WTC11 (cell line): ENCODE measurements at regions not wholly inside any gene's neighbourhood (a gene's known extent, or its start where the extent isn't known, plus 50 kb on each side); places are given as distances from the start of the nearest gene placed in this dataset.

ENCODE experiments used
- ATAC-seq: fragments of 200-7000 bp; cut with Tn5 transposase; 2 replicates; pipeline ENCODE4 v1.10.0; 2021; ENCODE audit warnings: mild to moderate bottlenecking, moderate library complexity
- CTCF ChIA-PET: fragments of 300-600 bp; sonication (Branson Sonifier 250); formaldehyde crosslinking; loops from one replicate; lab custom pipeline; 2021; ENCODE audit warnings: antibody characterized with exemption; lab: Charles Lee
- POLR2A ChIA-PET: fragments of 350-600 bp; sonication (Branson Sonifier 250); formaldehyde crosslinking; loops from one replicate; lab custom pipeline; 2021; ENCODE audit warnings: antibody characterized with exemption; lab: Charles Lee
- DNase-seq: peaks from one replicate; pipeline ENCODE4 v3.0.0; 2021; ENCODE audit warnings: low spot score
- H3K27ac Mint-ChIP-seq: 2 replicates; pipeline ENCODE4 v1.8.0; 2021; ENCODE audit warnings: mixed read lengths
- H3K27me3 Mint-ChIP-seq: 2 replicates; pipeline ENCODE4 v1.8.0; 2021; ENCODE audit warnings: low read depth, mild to moderate bottlenecking, moderate library complexity, mixed read lengths
- H3K36me3 Mint-ChIP-seq: 2 replicates; pipeline ENCODE4 v1.8.0; 2021; ENCODE audit warnings: mixed read lengths
- H3K4me1 Mint-ChIP-seq: 2 replicates; pipeline ENCODE4 v1.8.0; 2022; ENCODE audit warnings: mixed read lengths
- H3K4me3 Mint-ChIP-seq: 2 replicates; pipeline ENCODE4 v1.8.0; 2021; ENCODE audit warnings: mild to moderate bottlenecking, moderate library complexity, mixed read lengths
- H3K9me3 Mint-ChIP-seq: 2 replicates; pipeline ENCODE4 v1.8.0; 2021; ENCODE audit warnings: mixed read lengths
- ATF1 ChIP-seq: sonication (generic); formaldehyde crosslinking; IDR thresholded peaks from 2 replicates; pipeline ENCODE4 v1.8.1; 2023; ENCODE audit warnings: mild to moderate bottlenecking, moderate library complexity, missing genetic modification reagents
- ESRRA ChIP-seq: sonication (generic); formaldehyde crosslinking; IDR thresholded peaks from 2 replicates; pipeline ENCODE4 v1.8.1; 2022; ENCODE audit warnings: mild to moderate bottlenecking, missing genetic modification reagents, borderline replicate concordance
- FOXK1 ChIP-seq: sonication (generic); formaldehyde crosslinking; IDR thresholded peaks from 2 replicates; pipeline ENCODE4 v1.8.0; 2022; ENCODE audit warnings: mild to moderate bottlenecking, moderate library complexity, missing genetic modification reagents
- IRF2 ChIP-seq: sonication (generic); formaldehyde crosslinking; IDR thresholded peaks from 2 replicates; pipeline ENCODE4 v1.8.0; 2022; ENCODE audit warnings: low read depth, missing genetic modification reagents, borderline replicate concordance
- JAZF1 ChIP-seq: fragments of 250-450 bp; sonication (Bioruptor Pico); IDR thresholded peaks from 2 replicates; pipeline ENCODE4 v1.9.0; 2021; ENCODE audit warnings: moderate library complexity, mild to moderate bottlenecking, inconsistent platforms
- NFATC4 ChIP-seq: fragments of 250-450 bp; sonication (Bioruptor Pico); IDR thresholded peaks from 2 replicates; pipeline ENCODE4 v1.9.0; 2021; ENCODE audit warnings: mild to moderate bottlenecking
- NR2C2 ChIP-seq: sonication (generic); formaldehyde crosslinking; IDR thresholded peaks from 2 replicates; pipeline ENCODE4 v1.8.0; 2022; ENCODE audit warnings: mild to moderate bottlenecking, missing genetic modification reagents
- NR3C1 ChIP-seq: sonication (generic); formaldehyde crosslinking; conservative IDR thresholded peaks from 2 replicates; pipeline ENCODE4 v1.8.1; 2023; ENCODE audit warnings: low read depth, mild to moderate bottlenecking, missing genetic modification reagents
- SOX15 ChIP-seq: fragments of 250-450 bp; sonication (Bioruptor Pico); IDR thresholded peaks from 2 replicates; pipeline ENCODE4 v1.9.0; 2021; ENCODE audit warnings: mild to moderate bottlenecking
- TCF7 ChIP-seq: sonication (generic); formaldehyde crosslinking; IDR thresholded peaks from 2 replicates; pipeline ENCODE4 v1.8.0; 2022; ENCODE audit warnings: mild to moderate bottlenecking, low read depth, missing genetic modification reagents, moderate library complexity
- ZNF263 ChIP-seq: sonication (generic); formaldehyde crosslinking; IDR thresholded peaks from 2 replicates; pipeline ENCODE4 v1.8.1; 2022; ENCODE audit warnings: low read depth, mild to moderate bottlenecking, moderate library complexity, missing genetic modification reagents
- ZNF396 ChIP-seq: fragments of 250-450 bp; sonication (Bioruptor Pico); IDR thresholded peaks from 2 replicates; pipeline ENCODE4 v1.8.0; 2021; ENCODE audit warnings: mild to moderate bottlenecking, moderate library complexity, borderline replicate concordance
- TF ChIP-seq, protein P1 (sequence below): sonication (generic); formaldehyde crosslinking; IDR thresholded peaks from 2 replicates; pipeline ENCODE4 v1.8.1; 2023; ENCODE audit warnings: mild to moderate bottlenecking, missing genetic modification reagents, borderline replicate concordance
- TF ChIP-seq, protein P2 (sequence below): sonication (generic); formaldehyde crosslinking; IDR thresholded peaks from 2 replicates; pipeline ENCODE4 v1.8.0; 2022; ENCODE audit warnings: missing genetic modification reagents
- TF ChIP-seq, protein P3 (sequence below): sonication (generic); formaldehyde crosslinking; IDR thresholded peaks from 2 replicates; pipeline ENCODE4 v1.8.0; 2022; ENCODE audit warnings: mild to moderate bottlenecking, missing genetic modification reagents
- TF ChIP-seq, protein P4 (sequence below): fragments of 250-450 bp; sonication (Bioruptor Pico); conservative IDR thresholded peaks from 2 replicates; pipeline ENCODE4 v1.9.0; 2021; ENCODE audit warnings: mild to moderate bottlenecking
- TF ChIP-seq, protein P5 (sequence below): sonication (generic); formaldehyde crosslinking; IDR thresholded peaks from 2 replicates; pipeline ENCODE4 v1.8.0; 2022; ENCODE audit warnings: mild to moderate bottlenecking, missing genetic modification reagents
- TF ChIP-seq, protein P6 (sequence below): sonication (generic); formaldehyde crosslinking; IDR thresholded peaks from 2 replicates; pipeline ENCODE4 v1.8.1; 2022; ENCODE audit warnings: missing genetic modification reagents, borderline replicate concordance
- TF ChIP-seq, protein P7 (sequence below): sonication (generic); formaldehyde crosslinking; IDR thresholded peaks from 2 replicates; pipeline ENCODE4 v1.8.0; 2023; ENCODE audit warnings: mild to moderate bottlenecking, missing genetic modification reagents

DNA sequence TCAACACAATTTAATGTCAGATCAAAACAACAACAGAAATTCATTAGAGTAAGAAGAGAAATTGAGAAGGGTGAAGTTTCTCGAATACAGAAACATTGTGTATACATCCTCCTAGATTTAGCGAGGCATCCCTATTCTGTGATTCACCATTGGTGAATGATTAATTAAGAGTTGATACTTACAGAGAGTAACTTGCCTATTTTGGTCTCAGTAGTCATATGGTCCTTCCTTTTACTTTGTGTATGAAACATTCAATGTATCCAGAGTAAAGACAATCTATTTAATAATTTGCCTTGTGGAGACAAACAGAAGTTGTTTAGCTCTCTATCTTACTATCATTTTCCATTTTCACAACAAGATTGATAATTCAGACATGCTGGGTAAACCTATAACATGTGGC, 432.0 kb downstream of the ZPLD1 start:
- POLR2A ChIA-PET, result no interaction called here
- no peak for DNase-seq
- TF ChIP-seq, protein P1, sequence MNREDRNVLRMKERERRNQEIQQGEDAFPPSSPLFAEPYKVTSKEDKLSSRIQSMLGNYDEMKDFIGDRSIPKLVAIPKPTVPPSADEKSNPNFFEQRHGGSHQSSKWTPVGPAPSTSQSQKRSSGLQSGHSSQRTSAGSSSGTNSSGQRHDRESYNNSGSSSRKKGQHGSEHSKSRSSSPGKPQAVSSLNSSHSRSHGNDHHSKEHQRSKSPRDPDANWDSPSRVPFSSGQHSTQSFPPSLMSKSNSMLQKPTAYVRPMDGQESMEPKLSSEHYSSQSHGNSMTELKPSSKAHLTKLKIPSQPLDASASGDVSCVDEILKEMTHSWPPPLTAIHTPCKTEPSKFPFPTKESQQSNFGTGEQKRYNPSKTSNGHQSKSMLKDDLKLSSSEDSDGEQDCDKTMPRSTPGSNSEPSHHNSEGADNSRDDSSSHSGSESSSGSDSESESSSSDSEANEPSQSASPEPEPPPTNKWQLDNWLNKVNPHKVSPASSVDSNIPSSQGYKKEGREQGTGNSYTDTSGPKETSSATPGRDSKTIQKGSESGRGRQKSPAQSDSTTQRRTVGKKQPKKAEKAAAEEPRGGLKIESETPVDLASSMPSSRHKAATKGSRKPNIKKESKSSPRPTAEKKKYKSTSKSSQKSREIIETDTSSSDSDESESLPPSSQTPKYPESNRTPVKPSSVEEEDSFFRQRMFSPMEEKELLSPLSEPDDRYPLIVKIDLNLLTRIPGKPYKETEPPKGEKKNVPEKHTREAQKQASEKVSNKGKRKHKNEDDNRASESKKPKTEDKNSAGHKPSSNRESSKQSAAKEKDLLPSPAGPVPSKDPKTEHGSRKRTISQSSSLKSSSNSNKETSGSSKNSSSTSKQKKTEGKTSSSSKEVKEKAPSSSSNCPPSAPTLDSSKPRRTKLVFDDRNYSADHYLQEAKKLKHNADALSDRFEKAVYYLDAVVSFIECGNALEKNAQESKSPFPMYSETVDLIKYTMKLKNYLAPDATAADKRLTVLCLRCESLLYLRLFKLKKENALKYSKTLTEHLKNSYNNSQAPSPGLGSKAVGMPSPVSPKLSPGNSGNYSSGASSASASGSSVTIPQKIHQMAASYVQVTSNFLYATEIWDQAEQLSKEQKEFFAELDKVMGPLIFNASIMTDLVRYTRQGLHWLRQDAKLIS (CRISPR knock-in tag), result no peak
- TF ChIP-seq ZNF263 (CRISPR knock-in tag) (no peak), JAZF1 (CRISPR knock-in tag) (no peak), ESRRA (CRISPR knock-in tag) (no peak), SOX15 (CRISPR knock-in tag) (no peak), NR2C2 (CRISPR knock-in tag) (no peak)
- TF ChIP-seq, protein P2, sequence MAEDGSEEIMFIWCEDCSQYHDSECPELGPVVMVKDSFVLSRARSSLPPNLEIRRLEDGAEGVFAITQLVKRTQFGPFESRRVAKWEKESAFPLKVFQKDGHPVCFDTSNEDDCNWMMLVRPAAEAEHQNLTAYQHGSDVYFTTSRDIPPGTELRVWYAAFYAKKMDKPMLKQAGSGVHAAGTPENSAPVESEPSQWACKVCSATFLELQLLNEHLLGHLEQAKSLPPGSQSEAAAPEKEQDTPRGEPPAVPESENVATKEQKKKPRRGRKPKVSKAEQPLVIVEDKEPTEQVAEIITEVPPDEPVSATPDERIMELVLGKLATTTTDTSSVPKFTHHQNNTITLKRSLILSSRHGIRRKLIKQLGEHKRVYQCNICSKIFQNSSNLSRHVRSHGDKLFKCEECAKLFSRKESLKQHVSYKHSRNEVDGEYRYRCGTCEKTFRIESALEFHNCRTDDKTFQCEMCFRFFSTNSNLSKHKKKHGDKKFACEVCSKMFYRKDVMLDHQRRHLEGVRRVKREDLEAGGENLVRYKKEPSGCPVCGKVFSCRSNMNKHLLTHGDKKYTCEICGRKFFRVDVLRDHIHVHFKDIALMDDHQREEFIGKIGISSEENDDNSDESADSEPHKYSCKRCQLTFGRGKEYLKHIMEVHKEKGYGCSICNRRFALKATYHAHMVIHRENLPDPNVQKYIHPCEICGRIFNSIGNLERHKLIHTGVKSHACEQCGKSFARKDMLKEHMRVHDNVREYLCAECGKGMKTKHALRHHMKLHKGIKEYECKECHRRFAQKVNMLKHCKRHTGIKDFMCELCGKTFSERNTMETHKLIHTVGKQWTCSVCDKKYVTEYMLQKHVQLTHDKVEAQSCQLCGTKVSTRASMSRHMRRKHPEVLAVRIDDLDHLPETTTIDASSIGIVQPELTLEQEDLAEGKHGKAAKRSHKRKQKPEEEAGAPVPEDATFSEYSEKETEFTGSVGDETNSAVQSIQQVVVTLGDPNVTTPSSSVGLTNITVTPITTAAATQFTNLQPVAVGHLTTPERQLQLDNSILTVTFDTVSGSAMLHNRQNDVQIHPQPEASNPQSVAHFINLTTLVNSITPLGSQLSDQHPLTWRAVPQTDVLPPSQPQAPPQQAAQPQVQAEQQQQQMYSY (CRISPR knock-in tag), result no peak
- TF ChIP-seq, all 79 proteins: peak for 0
- no peak for ATAC-seq
- H3K4me3 Mint-ChIP-seq, result no peak overlapping the region
- no peaks in the 10 kb centered on the region for H3K36me3 Mint-ChIP-seq
- CTCF ChIA-PET, result no interaction called here
- no peaks in the 10 kb centered on the region for H3K4me1 Mint-ChIP-seq
- H3K9me3 Mint-ChIP-seq, result peaks cover 4% of the 10 kb centered on the region
- H3K27me3 Mint-ChIP-seq, result no peaks in the 10 kb centered on the region
- no peak overlapping the region for H3K27ac Mint-ChIP-seq

DNA sequence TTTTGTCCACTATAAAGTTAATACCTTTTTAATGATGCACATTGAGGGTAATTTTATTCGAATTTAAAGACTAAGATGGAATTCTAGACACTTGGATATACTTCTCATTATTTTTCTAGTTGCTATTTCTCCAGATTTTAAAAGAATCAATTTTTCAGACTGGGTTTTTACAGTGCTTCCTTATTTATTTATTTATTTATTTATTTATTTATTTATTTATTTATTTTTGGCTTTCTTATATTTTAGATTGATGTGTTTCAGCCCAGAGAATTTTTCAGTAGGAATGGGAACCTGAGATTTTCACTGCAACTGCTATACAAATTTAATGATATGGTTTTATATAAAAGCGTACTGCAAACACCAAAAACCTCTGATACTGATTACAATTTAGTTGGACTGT, 448.7 kb downstream of the ZPLD1 start:
- ATAC-seq, result no peak
- TF ChIP-seq, protein P3, sequence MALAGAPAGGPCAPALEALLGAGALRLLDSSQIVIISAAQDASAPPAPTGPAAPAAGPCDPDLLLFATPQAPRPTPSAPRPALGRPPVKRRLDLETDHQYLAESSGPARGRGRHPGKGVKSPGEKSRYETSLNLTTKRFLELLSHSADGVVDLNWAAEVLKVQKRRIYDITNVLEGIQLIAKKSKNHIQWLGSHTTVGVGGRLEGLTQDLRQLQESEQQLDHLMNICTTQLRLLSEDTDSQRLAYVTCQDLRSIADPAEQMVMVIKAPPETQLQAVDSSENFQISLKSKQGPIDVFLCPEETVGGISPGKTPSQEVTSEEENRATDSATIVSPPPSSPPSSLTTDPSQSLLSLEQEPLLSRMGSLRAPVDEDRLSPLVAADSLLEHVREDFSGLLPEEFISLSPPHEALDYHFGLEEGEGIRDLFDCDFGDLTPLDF (CRISPR knock-in tag), result no peak
- TF ChIP-seq, protein P4, sequence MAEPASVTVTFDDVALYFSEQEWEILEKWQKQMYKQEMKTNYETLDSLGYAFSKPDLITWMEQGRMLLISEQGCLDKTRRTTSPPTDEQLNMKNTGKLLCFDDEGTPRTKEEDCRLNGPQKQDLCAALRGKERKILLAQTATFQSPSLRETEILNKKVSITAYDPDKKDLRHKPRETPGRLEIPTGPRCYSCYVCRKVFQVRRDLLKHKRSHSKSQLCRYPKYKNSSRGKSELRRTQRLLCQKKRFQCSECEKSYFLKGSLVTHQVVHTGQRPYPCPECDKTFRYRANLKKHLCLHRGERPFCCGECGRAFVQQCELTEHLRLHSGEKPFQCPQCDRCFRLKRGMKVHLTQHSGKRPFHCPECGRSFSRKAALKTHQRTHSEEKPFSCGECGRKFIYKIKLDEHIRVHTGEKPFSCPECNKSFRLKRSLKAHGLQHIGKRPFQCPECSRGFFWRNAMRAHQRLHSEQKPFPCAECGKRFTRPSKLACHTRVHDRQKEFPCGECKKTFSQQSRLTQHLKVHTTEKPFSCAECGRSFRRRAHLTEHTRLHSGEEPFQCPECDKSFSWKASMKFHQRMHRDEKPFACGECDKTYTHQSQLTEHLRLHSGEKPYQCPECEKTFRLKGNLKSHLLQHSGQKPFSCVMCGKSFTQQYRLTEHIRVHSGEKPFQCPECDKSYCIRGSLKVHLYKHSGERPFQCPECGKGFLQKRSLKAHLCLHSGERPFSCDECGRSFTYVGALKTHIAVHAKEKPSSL (CRISPR knock-in tag), result no peak
- TF ChIP-seq NFATC4 (CRISPR knock-in tag) (no peak), NR3C1 (CRISPR knock-in tag) (no peak), TCF7 (no peak), FOXK1 (CRISPR knock-in tag) (no peak), ATF1 (CRISPR knock-in tag) (no peak), IRF2 (CRISPR knock-in tag) (no peak), ZNF396 (CRISPR knock-in tag) (no peak), SOX15 (CRISPR knock-in tag) (no peak)
- TF ChIP-seq, protein P5, sequence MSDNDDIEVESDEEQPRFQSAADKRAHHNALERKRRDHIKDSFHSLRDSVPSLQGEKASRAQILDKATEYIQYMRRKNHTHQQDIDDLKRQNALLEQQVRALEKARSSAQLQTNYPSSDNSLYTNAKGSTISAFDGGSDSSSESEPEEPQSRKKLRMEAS (CRISPR knock-in tag), result no peak
- TF ChIP-seq, protein P6, sequence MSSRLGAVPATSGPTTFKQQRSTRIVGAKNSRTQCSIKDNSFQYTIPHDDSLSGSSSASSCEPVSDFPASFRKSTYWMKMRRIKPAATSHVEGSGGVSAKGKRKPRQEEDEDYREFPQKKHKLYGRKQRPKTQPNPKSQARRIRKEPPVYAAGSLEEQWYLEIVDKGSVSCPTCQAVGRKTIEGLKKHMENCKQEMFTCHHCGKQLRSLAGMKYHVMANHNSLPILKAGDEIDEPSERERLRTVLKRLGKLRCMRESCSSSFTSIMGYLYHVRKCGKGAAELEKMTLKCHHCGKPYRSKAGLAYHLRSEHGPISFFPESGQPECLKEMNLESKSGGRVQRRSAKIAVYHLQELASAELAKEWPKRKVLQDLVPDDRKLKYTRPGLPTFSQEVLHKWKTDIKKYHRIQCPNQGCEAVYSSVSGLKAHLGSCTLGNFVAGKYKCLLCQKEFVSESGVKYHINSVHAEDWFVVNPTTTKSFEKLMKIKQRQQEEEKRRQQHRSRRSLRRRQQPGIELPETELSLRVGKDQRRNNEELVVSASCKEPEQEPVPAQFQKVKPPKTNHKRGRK (CRISPR knock-in tag), result no peak
- TF ChIP-seq, protein P7, sequence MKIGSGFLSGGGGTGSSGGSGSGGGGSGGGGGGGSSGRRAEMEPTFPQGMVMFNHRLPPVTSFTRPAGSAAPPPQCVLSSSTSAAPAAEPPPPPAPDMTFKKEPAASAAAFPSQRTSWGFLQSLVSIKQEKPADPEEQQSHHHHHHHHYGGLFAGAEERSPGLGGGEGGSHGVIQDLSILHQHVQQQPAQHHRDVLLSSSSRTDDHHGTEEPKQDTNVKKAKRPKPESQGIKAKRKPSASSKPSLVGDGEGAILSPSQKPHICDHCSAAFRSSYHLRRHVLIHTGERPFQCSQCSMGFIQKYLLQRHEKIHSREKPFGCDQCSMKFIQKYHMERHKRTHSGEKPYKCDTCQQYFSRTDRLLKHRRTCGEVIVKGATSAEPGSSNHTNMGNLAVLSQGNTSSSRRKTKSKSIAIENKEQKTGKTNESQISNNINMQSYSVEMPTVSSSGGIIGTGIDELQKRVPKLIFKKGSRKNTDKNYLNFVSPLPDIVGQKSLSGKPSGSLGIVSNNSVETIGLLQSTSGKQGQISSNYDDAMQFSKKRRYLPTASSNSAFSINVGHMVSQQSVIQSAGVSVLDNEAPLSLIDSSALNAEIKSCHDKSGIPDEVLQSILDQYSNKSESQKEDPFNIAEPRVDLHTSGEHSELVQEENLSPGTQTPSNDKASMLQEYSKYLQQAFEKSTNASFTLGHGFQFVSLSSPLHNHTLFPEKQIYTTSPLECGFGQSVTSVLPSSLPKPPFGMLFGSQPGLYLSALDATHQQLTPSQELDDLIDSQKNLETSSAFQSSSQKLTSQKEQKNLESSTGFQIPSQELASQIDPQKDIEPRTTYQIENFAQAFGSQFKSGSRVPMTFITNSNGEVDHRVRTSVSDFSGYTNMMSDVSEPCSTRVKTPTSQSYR (CRISPR knock-in tag), result no peak
- TF ChIP-seq, all 79 proteins: peak for 0
- no peak for DNase-seq
- Mint-ChIP-seq H3K9me3 (no peaks in the 10 kb centered on the region), H3K27ac (no peak overlapping the region), H3K4me3 (no peak overlapping the region), H3K36me3 (no peaks in the 10 kb centered on the region), H3K4me1 (no peaks in the 10 kb centered on the region), H3K27me3 (no peaks in the 10 kb centered on the region)
- CTCF ChIA-PET, result no interaction called here
- POLR2A ChIA-PET, result no interaction called here
